Keratinocyte (primary cell): ENCODE measurements at regions not wholly inside any gene's neighbourhood (a gene's known extent, or its start where the extent isn't known, plus 50 kb on each side); places are given as distances from the start of the nearest gene placed in this dataset.

Source experiments
- DNase-seq: peaks from one replicate; pipeline ENCODE4 v3.0.0-alpha.2; 2011; ENCODE audit warnings: low read depth, missing footprints, low spot score
- FAIRE-seq: peaks from 2 replicates; lab custom pipeline; 2011; peaks lifted over from hg19 to GRCh38; lab: Jason Lieb, UNC
- H2AFZ ChIP-seq: 2 replicates; pipeline ENCODE4 v1.6.0; 2012; ENCODE audit warnings: low read length, control low read depth, inconsistent platforms; ENCODE audit not compliant: control insufficient read depth
- H3K27ac ChIP-seq: 2 replicates; pipeline ENCODE4 v1.5.1; 2011; ENCODE audit warnings: low read length; ENCODE audit not compliant: control insufficient read depth, insufficient read depth
- H3K27me3 ChIP-seq: 3 replicates; pipeline ENCODE4 v1.6.0; 2011; ENCODE audit warnings: low read length; ENCODE audit not compliant: control insufficient read depth, insufficient read depth; ENCODE audit errors: extremely low read depth
- H3K36me3 ChIP-seq, 2 experiments: 2 replicates in 1 of 2; 3 replicates in 1 of 2; pipeline ENCODE4 v1.5.1; 2011; ENCODE audit warnings: low read length in 2 of 2, mild to moderate bottlenecking in 1 of 2; ENCODE audit not compliant: control insufficient read depth in 2 of 2, insufficient read depth in 2 of 2; ENCODE audit errors: extremely low read depth in 1 of 2
- H3K4me1 ChIP-seq: 3 replicates; pipeline ENCODE4 v1.5.1; 2011; ENCODE audit warnings: low read length; ENCODE audit not compliant: control insufficient read depth, insufficient read depth; ENCODE audit errors: extremely low read depth
- H3K4me2 ChIP-seq: 3 replicates; pipeline ENCODE4 v1.6.0; 2011; ENCODE audit warnings: low read depth, low read length; ENCODE audit not compliant: control insufficient read depth, insufficient read depth; ENCODE audit errors: extremely low read depth
- H3K4me3 ChIP-seq, 3 experiments: fragments of 200-600 bp in 1 of 3; sonication (generic) in 1 of 3; 2 replicates in 2 of 3; 3 replicates in 1 of 3; pipeline ENCODE4 v1.5.1; 2011 to 2016; ENCODE audit warnings: low read length in 3 of 3, mild to moderate bottlenecking in 3 of 3, control low read depth in 2 of 3, inconsistent platforms in 1 of 3, low read depth in 1 of 3, mixed read lengths in 1 of 3, mixed run types in 1 of 3, moderate library complexity in 1 of 3; ENCODE audit not compliant: control insufficient read depth in 2 of 3, insufficient read depth in 2 of 3; ENCODE audit errors: extremely low read depth in 1 of 3
- H3K79me2 ChIP-seq: 2 replicates; pipeline ENCODE4 v1.6.0; 2012; ENCODE audit warnings: low read length; ENCODE audit not compliant: control insufficient read depth, insufficient read depth
- H3K9ac ChIP-seq: 3 replicates; pipeline ENCODE4 v1.6.0; 2011; ENCODE audit warnings: low read length; ENCODE audit not compliant: control insufficient read depth, insufficient read depth; ENCODE audit errors: extremely low read depth
- H3K9me1 ChIP-seq: 3 replicates; pipeline ENCODE4 v1.6.0; 2011; ENCODE audit warnings: low read length; ENCODE audit not compliant: control insufficient read depth, insufficient read depth; ENCODE audit errors: extremely low read depth
- H3K9me3 ChIP-seq: 2 replicates; pipeline ENCODE4 v1.5.1; 2012; ENCODE audit warnings: low read depth, low read length; ENCODE audit not compliant: control insufficient read depth
- H4K20me1 ChIP-seq: 3 replicates; pipeline ENCODE4 v1.6.0; 2011; ENCODE audit warnings: low read length; ENCODE audit not compliant: control insufficient read depth, insufficient read depth; ENCODE audit errors: extremely low read depth
- CTCF ChIP-seq, 3 experiments: IDR thresholded peaks in 1 of 3; conservative IDR thresholded peaks in 1 of 3; optimal IDR thresholded peaks in 1 of 3; 2 replicates in 2 of 3; 3 replicates in 1 of 3; pipeline versions ENCODE3 to v1.5.1; 2011; ENCODE audit warnings: low read length in 3 of 3, mild to moderate bottlenecking in 3 of 3, moderate library complexity in 2 of 3, control low read depth in 1 of 3, inconsistent platforms in 1 of 3; ENCODE audit not compliant: insufficient read depth in 2 of 3; ENCODE audit errors: extremely low read depth in 1 of 3
- EZH2 ChIP-seq: IDR thresholded peaks from one replicate; pipeline ENCODE4 v1.6.1; 2012; ENCODE audit warnings: inconsistent platforms, mild to moderate bottlenecking, low read length, moderate library complexity
- dilution Hi-C: fragments of 300-500 bp; cut with MboI; formaldehyde crosslinking; loops from one replicate; pipeline ENCODE4 v1.7.0; 2020; ENCODE audit warnings: low sequenced_read_pairs; ENCODE audit not compliant: extremely low pct_ligation_motif_present

- FAIRE-seq = no peak
- H3K4me3 ChIP-seq = no peak overlapping the region
- H3K9ac ChIP-seq = no peak overlapping the region
- DNase-seq = no peak
- no peak overlapping the region for H2AFZ ChIP-seq
- no peaks in the 10 kb centered on the region for H3K9me1 ChIP-seq
- H3K4me2 ChIP-seq = no peak overlapping the region
- H3K9me3 ChIP-seq = no peaks in the 10 kb centered on the region
- TF ChIP-seq EZH2 (no peak), CTCF (optimal IDR thresholded peaks at IDR 0.05 in 1 of 3, IDR thresholded peaks at IDR 0.05 in 1 of 3, conservative IDR thresholded peaks at IDR 0.05 in 1 of 3; ENCODE audit: extremely low read depth in 1 of 3, insufficient read depth in 2 of 3, low read length in 3 of 3) (no peak)
- dilution Hi-C loops = no loop called here
- H3K4me1 ChIP-seq = no peaks in the 10 kb centered on the region
- H4K20me1 ChIP-seq = no peaks in the 10 kb centered on the region
- no peaks in the 10 kb centered on the region for H3K27me3 ChIP-seq
- H3K27ac ChIP-seq = no peak overlapping the region
- H3K79me2 ChIP-seq = no peaks in the 10 kb centered on the region
- no peaks in the 10 kb centered on the region for H3K36me3 ChIP-seq
Measured at GRCh38 chr12:33589576-33590114, 150.0 kb upstream of the SYT10 start.

GRCh38 chr12:33593753-33594152, 154.1 kb upstream of the SYT10 start:
- H3K36me3 ChIP-seq = no peaks in the 10 kb centered on the region
- H3K4me1 ChIP-seq = no peaks in the 10 kb centered on the region
- H3K4me3 ChIP-seq = no peak overlapping the region
- no peaks in the 10 kb centered on the region for H4K20me1 ChIP-seq
- TF ChIP-seq EZH2 (no peak), CTCF (optimal IDR thresholded peaks at IDR 0.05 in 1 of 3, IDR thresholded peaks at IDR 0.05 in 1 of 3, conservative IDR thresholded peaks at IDR 0.05 in 1 of 3; ENCODE audit: extremely low read depth in 1 of 3, insufficient read depth in 2 of 3, low read length in 3 of 3) (no peak)
- H2AFZ ChIP-seq = no peak overlapping the region
- no peak for FAIRE-seq
- H3K9me1 ChIP-seq = no peaks in the 10 kb centered on the region
- H3K79me2 ChIP-seq = no peaks in the 10 kb centered on the region
- no peaks in the 10 kb centered on the region for H3K27me3 ChIP-seq
- no peak overlapping the region for H3K4me2 ChIP-seq
- no peak overlapping the region for H3K27ac ChIP-seq
- no peak for DNase-seq
- H3K9me3 ChIP-seq = no peaks in the 10 kb centered on the region
- H3K9ac ChIP-seq = no peak overlapping the region
- dilution Hi-C loops = no loop called here
